ENCODE measurements at regions not wholly inside any gene's neighbourhood (a gene's known extent, or its start where the extent isn't known, plus 50 kb on each side); places are given as distances from the start of the nearest gene placed in this dataset.

GRCh38 chr10:10625491-10625890, 392.2 kb upstream of the CELF2 start:
- WGBS (ENCODE audit: insufficient coverage), result 91% methylated on average over 5 of the region's 6 CpGs
- TF ChIP-seq CTCF (IDR thresholded peaks at IDR 0.05), result no peak
- DNase-seq, result no peak
- no peaks in the 10 kb centered on the region for H3K9me3 ChIP-seq (ENCODE audit: control insufficient read depth, insufficient read depth, low read length)
- no peak overlapping the region for H3K27ac ChIP-seq (ENCODE audit: low read length)
- H3K36me3 ChIP-seq (ENCODE audit: control insufficient read depth, insufficient read depth, low read length), result no peaks in the 10 kb centered on the region
- H3K9me3 Mint-ChIP-seq, result no peaks in the 10 kb centered on the region
- no peaks in the 10 kb centered on the region for H3K4me1 ChIP-seq (ENCODE audit: control insufficient read depth, insufficient read depth, low read length)
- no peak overlapping the region for H3K27ac Mint-ChIP-seq
- peaks cover 2 to 6% of the 10 kb centered on the region in 2 donors for H3K27me3 Mint-ChIP-seq (ENCODE audit: low read depth in 2 of 2)
- H3K36me3 Mint-ChIP-seq, result no peaks in the 10 kb centered on the region
- H3K4me1 Mint-ChIP-seq, result no peaks in the 10 kb centered on the region
- intact Hi-C loops (cut with micrococcal nuclease), result no loop called here
- no peaks in the 10 kb centered on the region for H3K27me3 ChIP-seq (ENCODE audit: control insufficient read depth, insufficient read depth, low read length)
- H3K4me3 ChIP-seq (ENCODE audit: low read length), result no peak overlapping the region
- H3K4me3 Mint-ChIP-seq, result no peak overlapping the region
- ATAC-seq, result no peak

GRCh38 chr10:10626734-10627133, 390.9 kb upstream of the CELF2 start:
- ATAC-seq (no peak), DNase-seq (no peak)
- Histone ChIP-seq H3K4me1 (ENCODE audit: control insufficient read depth, insufficient read depth, low read length) (no peaks in the 10 kb centered on the region), H3K27me3 (ENCODE audit: control insufficient read depth, insufficient read depth, low read length) (no peaks in the 10 kb centered on the region), H3K27ac (ENCODE audit: low read length) (no peak overlapping the region), H3K36me3 (ENCODE audit: control insufficient read depth, insufficient read depth, low read length) (no peaks in the 10 kb centered on the region), H3K9me3 (ENCODE audit: control insufficient read depth, insufficient read depth, low read length) (no peaks in the 10 kb centered on the region), H3K4me3 (ENCODE audit: low read length) (no peak overlapping the region)
- no peaks in the 10 kb centered on the region for H3K9me3 Mint-ChIP-seq
- peaks cover 6 to 9% of the 10 kb centered on the region in 2 donors for H3K27me3 Mint-ChIP-seq (ENCODE audit: low read depth in 2 of 2)
- WGBS (ENCODE audit: insufficient coverage), result 88% methylated on average over 8 of the region's 9 CpGs
- H3K4me3 Mint-ChIP-seq, result no peak overlapping the region
- intact Hi-C loops (cut with micrococcal nuclease), result no loop called here
- no peak overlapping the region for H3K27ac Mint-ChIP-seq
- no peaks in the 10 kb centered on the region for H3K36me3 Mint-ChIP-seq
- no peak for TF ChIP-seq CTCF (IDR thresholded peaks at IDR 0.05)
- no peaks in the 10 kb centered on the region for H3K4me1 Mint-ChIP-seq

GRCh38 chr10:10627414-10627813, 390.3 kb upstream of the CELF2 start:
- peaks cover 6 to 9% of the 10 kb centered on the region in 2 donors for H3K27me3 Mint-ChIP-seq (ENCODE audit: low read depth in 2 of 2)
- ATAC-seq (no peak), DNase-seq (no peak)
- no peaks in the 10 kb centered on the region for H3K9me3 Mint-ChIP-seq
- Histone ChIP-seq H3K27ac (ENCODE audit: low read length) (no peak overlapping the region), H3K4me1 (ENCODE audit: control insufficient read depth, insufficient read depth, low read length) (no peaks in the 10 kb centered on the region), H3K4me3 (ENCODE audit: low read length) (no peak overlapping the region), H3K9me3 (ENCODE audit: control insufficient read depth, insufficient read depth, low read length) (no peaks in the 10 kb centered on the region), H3K36me3 (ENCODE audit: control insufficient read depth, insufficient read depth, low read length) (no peaks in the 10 kb centered on the region), H3K27me3 (ENCODE audit: control insufficient read depth, insufficient read depth, low read length) (no peaks in the 10 kb centered on the region)
- intact Hi-C loops (cut with micrococcal nuclease), result no loop called here
- 100% methylated on average over 1 of the region's 1 CpG for WGBS (ENCODE audit: insufficient coverage)
- H3K4me3 Mint-ChIP-seq, result no peak overlapping the region
- H3K4me1 Mint-ChIP-seq, result no peaks in the 10 kb centered on the region
- no peak overlapping the region for H3K27ac Mint-ChIP-seq
- TF ChIP-seq CTCF (IDR thresholded peaks at IDR 0.05), result no peak
- H3K36me3 Mint-ChIP-seq, result no peaks in the 10 kb centered on the region

- no peaks in the 10 kb centered on the region for H3K4me1 Mint-ChIP-seq
- intact Hi-C loops (cut with micrococcal nuclease), result no loop called here
- TF ChIP-seq CTCF (IDR thresholded peaks at IDR 0.05), result no peak
- H3K36me3 ChIP-seq (ENCODE audit: control insufficient read depth, insufficient read depth, low read length), result no peaks in the 10 kb centered on the region
- no peak for DNase-seq
- no peak overlapping the region for H3K4me3 Mint-ChIP-seq
- H3K9me3 Mint-ChIP-seq, result no peaks in the 10 kb centered on the region
- no peaks in the 10 kb centered on the region for H3K9me3 ChIP-seq (ENCODE audit: control insufficient read depth, insufficient read depth, low read length)
- ATAC-seq, result no peak
- peaks cover 6 to 9% of the 10 kb centered on the region in 2 donors for H3K27me3 Mint-ChIP-seq (ENCODE audit: low read depth in 2 of 2)
- no peaks in the 10 kb centered on the region for H3K36me3 Mint-ChIP-seq
- H3K27ac ChIP-seq (ENCODE audit: low read length), result no peak overlapping the region
- no peaks in the 10 kb centered on the region for H3K4me1 ChIP-seq (ENCODE audit: control insufficient read depth, insufficient read depth, low read length)
- H3K27ac Mint-ChIP-seq, result no peak overlapping the region
- no peaks in the 10 kb centered on the region for H3K27me3 ChIP-seq (ENCODE audit: control insufficient read depth, insufficient read depth, low read length)
- H3K4me3 ChIP-seq (ENCODE audit: low read length), result no peak overlapping the region
- WGBS (ENCODE audit: insufficient coverage), result 80% methylated on average over 1 of the region's 3 CpGs
Observed at GRCh38 chr10:10629512-10629911, 388.2 kb upstream of the CELF2 start.
